ENCODE measurements at regions not wholly inside any gene's neighbourhood (a gene's known extent, or its start where the extent isn't known, plus 50 kb on each side); places are given as distances from the start of the nearest gene placed in this dataset.

GRCh38 chr2:151071382-151071781 is 190.3 kb downstream of the RBM43 start:
- TF ChIP-seq CTCF (conservative IDR thresholded peaks at IDR 0.05) = peak; percentile 52
- no peak for TF ChIP-seq ZFX (IDR thresholded peaks at IDR 0.05)
